Fibroblast of skin of right biceps (primary cell): ENCODE measurements at regions not wholly inside any gene's neighbourhood (a gene's known extent, or its start where the extent isn't known, plus 50 kb on each side); places are given as distances from the start of the nearest gene placed in this dataset.
"Not testable (repeated sequence)": the region's sequence is repeated elsewhere in the genome, so short reads cannot be mapped to it uniquely, and the experiment has no call there.

ENCODE experiments used
- DNase-seq: peaks from one replicate; pipeline ENCODE4 v3.0.0-alpha.2; 2013

DNA sequence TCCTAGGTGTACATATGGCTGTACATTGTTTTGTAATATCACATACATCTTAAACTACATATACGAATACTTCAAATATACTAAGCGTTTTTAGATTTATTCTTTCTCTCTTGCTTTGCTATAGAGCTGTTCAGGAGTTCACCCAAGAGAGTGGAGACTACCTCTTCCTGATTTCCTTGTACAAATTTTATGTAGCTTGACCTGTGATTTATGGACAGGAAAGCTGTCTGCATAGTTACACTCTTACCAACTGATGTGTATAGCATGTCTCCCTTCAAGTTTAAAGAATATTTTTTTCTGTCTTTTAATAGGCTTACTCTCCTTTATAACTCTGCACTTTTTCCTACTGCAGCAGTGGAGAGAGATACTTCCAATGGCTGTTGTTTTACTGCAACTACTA is 428.7 kb downstream of the NDFIP2 start:
- DNase-seq, result no peak

DNA sequence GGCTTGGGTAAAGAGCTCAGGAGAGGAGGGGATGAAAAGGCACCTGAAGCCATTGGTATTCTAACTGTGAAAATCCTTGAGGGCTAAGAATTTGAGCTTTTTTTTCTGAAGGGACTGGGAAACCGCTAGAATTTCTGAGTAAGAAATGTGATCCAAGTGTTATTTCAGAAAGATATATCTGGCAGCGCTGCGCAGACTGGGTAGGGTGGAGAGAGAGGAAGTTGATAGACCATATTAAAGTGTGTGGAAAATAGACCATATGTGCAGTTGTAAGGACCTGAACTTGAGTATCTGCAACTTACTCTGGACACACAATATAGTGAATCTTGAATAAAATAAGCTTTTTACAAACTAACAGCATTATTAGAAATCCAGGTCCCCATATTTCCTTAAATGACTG is 427.4 kb downstream of the NDFIP2 start:
- DNase-seq, result no peak

DNA sequence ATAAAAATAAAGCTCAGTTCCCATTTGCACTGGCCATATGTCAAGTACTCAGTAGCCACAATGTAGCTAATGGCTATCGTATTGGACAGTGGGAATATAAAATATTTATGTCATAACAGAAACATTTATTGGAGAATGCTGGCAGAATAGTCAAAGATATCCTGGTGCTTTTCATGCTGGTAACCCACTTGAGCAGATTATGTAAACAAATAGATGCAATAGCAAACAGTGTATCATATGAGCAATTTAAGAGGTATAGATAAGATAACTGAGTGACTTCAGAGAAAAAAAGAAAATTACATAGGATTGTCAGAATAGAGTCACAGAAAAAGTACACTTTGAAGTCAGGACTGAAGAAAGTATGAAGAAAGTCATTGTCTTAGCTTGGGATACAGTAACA is 426.6 kb downstream of the NDFIP2 start:
- DNase-seq, result no peak

DNA sequence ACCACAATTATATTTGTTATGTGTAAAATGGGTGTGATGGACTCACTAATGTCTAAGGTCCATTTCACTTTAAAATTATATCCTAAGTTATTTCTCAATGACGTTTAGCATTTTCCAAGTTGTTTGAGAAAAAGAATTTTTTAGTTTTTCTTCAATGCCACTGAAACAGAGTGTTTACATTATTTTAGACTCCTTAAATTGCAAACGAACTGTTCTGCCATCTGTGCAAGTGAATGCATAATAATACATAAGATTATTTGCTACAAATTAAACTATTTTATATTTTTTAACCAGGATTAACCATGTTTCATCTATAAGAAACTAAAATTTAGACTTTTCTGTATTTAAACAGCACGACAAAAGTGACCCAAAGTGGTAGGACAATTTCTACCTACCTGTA is 425.4 kb downstream of the NDFIP2 start:
- no peak for DNase-seq

DNA sequence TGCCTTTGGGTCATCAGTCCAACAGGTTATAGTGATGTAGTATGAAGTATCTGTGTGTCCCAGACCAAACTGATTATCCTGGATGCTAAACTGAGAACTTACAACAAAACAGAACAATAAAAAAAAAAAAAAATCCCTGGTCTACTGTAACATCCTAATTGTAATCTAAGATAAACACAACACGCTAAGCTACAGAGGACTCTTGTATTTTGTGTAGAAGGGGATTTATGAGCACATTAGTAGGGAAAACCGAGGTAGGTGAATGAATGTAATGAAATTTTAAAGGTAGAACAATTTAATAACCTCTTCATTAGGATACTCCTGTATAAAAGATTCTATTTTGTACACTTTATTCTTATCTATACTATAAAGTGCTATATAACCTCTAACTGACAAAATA is 424.1 kb downstream of the NDFIP2 start:
- no peak for DNase-seq

DNA sequence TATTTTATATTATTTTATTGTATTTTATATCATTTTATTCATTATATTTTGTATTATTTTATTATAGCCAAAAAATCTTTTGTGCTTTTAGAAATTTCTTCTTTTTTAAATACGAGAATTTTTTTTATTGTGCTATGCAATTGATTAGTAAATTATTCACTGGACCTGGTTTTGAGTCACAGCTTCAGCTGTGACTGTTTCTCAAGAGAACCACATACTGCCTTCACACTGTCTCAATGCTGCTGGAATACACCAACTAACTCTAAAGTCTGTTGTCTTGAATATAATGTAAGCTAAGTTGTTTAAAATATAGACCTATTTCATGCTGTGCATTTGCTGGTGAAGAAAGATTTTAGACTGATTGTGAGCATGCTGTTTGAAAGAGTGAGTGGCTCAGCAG is 423.6 kb downstream of the NDFIP2 start:
- DNase-seq, result no peak

DNA sequence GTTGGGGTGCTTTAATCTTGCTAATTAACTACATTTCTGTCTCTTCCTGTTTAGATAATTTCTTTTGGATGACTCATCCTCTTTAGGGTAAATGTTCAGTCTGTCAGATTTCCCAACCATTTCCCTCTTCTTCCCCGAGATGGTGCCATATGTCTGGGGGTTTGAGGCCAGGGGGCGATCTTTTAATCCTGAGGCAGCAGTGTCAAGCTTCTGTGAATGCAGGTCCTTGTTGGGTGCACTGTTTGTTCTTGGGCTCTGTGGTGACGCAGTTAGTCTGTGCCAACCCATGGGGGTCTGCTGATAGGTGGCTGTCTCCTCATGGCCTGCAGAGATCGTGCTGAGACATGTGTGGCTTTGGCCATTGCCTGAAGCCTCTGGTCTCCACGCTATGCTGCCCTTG is 420.4 kb downstream of the NDFIP2 start:
- peak; percentile 59 for DNase-seq

DNA sequence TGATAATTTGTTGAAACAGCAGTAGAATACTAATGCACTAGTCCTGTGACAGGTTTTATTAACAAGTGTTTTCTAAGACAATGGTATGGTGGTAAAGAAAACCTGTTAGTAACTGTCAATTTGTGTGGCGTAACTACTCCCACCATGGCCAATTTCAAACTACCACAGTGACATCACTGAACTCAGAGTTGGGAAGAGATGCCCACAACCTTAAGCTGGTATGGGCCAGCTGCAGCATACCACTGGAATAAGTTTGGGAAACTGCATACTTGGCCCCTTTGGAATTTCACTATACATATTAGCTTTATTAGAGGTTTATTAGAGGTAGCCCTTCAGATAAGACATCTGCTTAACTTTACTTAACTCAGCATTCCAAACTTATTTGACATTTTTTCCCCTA is 419.4 kb downstream of the NDFIP2 start:
- no peak for DNase-seq

DNA sequence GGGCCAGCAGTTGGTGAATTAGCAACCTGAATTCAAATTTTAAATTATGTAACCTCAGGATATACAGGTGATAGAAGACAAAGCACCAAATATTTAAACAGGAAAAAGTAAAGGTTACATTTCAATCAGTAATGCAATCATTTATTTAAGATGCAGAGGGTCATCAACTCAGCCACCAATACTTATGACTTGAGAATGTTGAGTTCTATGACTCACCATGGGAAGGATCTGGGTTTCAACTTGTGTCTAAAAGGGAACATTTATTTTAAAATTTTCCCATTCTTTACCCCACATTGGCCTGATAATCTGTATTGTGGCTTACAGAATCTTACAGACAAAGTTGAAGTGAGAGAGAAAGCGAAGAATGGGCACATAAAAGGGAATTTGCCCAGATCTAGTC is 418.0 kb downstream of the NDFIP2 start:
- peak; percentile 22 for DNase-seq

DNA sequence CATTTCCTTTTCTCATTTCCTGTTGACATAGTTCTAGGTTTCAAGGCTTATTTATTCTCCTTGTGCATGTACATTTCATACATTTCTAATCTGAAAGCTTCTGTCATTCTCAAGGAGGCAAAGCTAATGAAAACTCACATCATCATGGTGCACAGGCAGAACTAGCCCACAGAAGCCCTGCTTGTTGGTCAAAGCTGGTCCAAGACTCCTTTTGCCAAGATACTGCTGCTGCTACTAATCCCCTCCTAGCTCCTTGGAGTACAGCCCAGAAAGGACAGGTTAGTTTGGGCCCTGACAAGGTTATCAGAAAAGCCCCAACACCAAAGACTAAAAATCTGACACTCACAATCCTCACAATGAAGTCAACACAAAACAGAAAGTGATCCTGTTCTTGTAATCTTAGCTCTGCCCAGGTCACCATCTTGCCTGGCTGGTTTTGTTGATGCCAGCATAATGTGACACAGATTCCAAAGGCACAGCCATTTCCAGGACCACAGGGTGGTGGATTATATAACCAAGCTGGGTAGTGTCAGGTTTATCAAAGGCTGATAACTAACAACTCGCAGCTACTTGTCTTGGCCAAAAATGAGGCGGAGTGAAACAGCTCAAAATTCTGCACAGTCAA is 417.4 kb downstream of the NDFIP2 start:
- DNase-seq, result no peak

DNA sequence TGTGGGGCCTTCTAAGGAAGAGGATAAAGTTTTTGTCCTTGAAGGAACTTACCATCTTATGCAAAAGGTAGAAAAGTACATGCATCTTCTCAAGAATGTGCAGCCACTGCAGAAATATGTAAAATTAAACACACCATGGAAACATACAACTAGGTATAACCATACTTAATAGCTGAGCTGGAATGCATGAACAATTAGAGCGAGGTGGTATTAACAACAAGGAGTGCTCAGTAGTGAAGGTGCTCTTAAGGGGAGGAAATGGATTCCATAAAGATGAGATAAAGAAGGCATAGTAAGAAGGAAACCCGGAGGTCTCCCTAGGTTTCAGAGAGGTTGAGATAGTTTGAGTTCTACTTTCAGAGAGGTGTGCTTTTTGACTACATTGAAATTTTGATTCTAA is 415.9 kb downstream of the NDFIP2 start:
- DNase-seq, result no peak

DNA sequence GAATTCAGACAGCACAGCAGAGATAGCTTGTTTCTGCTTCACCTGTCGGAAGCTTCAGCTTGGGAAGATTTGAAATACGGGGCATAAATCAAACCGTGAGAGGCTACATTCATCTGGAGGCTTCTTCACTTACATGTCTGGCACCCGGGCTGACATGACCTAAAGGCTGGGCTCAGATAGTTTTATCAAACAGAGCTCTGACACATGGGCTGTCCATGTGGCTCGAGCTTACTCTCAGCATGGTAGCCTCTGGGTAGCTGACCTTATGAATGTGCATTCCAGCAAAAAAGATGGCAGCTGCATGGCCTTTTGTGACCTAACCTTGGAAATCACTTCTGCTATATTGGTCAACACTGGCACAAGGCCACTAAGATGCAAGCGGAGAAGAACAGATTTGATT is 414.5 kb downstream of the NDFIP2 start:
- no peak for DNase-seq

DNA sequence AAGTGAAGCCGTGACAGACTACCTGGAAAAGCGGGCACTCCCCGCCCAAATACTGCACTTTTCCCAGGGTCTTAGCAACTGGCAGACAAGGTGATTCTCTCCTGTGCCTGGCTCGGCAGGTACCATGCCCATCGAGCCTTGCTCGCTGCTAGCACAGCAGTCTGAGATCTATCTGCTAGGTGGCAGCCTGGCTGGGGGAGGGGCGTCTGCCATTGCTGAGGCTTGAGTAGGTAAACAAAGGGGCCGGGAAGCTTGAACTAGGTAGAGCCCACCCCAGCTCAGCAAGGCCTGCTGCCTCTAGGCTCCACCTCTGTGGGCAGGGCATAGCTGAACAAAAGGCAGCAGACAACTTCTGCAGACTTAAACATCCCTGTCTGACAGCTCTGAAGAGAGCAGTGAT is 406.3 kb downstream of the NDFIP2 start:
- DNase-seq, result not testable (repeated sequence)

DNA sequence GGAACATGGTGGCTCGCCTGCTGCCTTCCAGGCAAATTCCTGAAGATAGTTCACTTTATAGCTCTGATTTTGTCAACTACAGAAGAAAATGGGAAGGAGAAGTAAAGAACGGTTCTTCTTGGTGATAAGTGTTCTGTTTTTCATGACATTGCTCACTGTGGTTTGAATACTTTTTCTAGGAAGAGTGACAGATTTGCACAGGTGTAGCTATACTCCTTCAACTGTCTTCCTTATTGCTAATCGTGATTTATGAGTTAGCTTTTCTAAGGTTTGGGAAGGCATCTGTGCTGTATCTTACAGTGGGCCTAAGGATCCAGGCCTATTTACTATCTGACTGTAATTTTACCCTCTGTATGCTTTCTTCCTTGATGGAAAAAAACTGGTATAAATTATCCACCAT is 405.6 kb downstream of the NDFIP2 start:
- no peak for DNase-seq

DNA sequence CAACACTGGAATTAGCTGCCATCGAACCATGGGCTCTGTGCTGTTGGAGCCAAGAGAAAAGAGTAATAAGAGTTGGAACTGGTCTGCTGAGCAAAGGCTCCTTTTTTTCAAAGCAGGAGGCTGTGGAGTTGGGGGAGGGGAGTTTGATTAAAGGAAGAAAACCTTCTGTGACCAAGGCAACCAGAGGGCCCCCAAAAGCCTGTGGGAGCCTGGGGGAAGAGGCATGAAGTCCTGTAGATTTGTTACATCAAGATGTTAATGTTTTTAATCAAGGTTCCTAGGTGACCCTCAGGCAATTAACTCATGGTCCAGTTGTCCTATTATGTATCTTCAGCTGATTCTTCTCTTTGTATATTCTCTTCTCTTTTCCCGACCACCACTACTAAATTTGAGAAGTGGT is 403.9 kb downstream of the NDFIP2 start:
- no peak for DNase-seq

DNA sequence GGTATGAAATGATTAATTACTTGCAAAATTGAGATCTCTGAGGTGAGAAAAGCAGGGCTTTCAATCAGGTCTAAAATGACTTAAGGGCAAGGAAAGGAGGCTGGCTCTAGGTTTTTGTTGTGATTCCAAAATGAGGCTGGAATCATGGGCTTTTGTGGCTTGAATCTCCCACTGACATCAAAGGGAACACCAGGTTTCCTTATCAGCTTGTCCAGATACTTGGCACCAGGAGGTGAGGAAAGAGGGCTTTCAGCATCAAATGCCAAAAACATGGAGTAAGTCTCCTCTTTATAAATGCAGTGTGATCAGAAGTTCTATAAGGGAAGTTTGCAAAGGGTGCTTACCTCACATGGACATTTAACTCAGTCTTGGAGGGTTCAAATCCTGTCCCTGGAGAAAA is 402.3 kb downstream of the NDFIP2 start:
- no peak for DNase-seq

DNA sequence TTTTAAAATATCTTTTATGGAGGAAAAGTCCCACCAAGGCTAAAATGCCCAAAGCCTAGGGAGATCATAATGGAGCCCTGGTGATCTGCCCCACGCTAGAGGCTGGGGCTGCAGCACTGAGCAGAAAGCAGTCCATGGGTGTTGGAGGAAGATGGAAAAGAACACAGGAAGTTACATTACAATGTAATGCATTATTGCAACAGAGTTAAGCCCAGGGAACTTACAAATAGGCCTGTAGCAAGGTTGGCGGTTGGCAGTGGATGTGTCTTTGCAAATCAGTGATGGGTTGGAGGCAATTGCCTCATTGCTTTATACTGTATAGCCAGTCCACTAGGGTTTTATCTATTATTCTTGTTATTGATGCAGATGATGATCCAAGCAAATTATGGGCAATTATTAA is 399.9 kb downstream of the NDFIP2 start:
- DNase-seq, result no peak

DNA sequence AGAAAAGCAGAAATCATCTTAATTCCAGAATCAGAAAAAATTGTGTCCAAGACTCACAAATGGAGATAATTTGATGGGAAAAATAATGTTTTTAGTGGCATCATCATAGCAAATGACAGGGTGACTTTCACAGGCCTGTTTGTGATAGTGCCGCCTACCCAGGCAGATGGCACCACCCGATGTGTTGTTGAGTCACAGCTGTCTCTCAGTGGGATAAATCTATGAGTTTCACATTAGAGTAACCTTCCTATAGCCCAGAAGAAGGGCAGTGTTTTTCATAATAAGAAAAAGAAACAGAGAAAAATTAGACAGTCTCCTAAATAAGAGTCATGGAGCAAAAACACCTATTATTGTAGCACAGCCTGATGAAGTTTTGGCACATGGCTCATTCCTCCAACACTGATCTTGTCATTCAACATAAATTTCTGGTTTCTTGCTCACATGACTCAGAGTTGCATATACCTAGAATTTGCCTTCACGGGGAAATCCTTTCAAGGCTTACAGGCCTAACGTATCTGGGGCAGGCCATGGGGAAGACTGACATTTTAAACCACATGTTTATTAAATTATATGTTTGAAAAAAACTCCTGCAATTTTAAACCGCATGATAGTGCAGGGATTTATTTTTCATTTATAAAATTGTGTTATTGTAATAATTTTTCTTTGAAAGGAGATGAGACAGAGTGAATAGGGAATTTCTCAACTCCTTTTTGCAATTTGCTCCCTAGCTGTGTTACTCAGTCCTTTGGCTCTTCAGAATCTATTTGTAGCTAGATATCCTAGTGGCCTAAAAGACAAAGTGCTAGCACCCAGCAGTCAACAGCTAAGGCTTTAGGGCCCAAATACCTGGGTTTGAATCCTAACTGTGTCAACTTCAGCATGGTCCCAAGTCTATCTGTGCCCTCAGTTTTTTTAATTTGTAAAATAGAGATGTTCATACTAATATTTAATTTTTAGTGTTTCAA is 393.7 kb downstream of the NDFIP2 start:
- DNase-seq, result peak; percentile 64

DNA sequence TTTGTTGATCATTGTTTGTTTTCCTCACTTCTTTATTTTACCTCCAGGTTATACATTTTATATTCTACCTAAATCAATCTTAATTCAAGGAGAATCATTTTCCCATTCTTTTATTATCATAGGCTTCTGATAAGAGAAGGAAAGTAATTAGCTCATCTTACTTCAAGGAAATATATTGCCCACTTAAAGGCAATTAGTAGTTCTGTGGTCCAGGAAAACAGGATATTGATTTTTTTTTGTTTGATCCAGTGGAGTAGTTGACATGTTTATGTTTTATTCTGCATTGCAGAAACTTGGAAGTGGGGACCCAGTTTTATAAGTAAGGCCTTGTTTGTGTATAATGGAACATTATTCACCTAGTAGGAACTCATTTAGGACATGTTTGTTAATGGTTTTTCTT is 390.6 kb downstream of the NDFIP2 start:
- DNase-seq, result no peak

DNA sequence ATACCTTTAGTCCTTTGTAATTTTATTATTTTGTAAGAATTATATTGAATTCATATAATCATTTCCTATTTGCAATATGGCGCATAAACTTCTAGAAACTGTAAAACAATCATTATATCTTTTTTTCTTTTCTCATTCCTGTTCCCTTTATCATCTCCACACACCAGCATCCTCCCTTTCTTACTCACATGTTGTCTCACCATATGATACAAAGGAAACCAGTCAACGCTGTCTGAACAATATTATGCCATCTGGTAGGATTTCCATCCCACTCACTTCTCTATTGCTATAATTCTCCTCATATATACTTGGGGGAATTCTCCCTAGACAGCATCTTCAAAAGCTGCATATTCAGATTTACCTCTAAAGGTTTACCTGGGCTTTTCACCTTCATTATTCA is 389.8 kb downstream of the NDFIP2 start:
- peak; percentile 34 for DNase-seq

DNA sequence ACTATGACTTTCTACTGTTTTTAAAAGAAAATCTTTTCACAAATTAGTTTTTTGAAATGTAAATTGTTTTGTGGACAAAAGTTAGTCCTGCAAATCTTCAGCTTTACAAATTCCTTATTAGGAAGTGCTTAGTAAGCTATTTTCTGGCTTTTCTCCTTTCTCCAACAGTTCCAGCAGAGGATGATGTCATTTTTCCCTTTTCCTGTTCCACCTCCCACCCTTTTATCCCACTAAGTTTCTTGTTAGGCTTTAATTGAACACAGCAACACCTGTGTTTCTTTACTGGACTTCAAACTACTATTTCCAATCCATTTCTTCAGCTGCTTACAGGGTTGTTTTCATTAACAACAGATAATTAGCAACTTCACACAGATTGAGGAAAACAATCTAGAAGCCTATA is 389.2 kb downstream of the NDFIP2 start:
- peak; percentile 31 for DNase-seq

DNA sequence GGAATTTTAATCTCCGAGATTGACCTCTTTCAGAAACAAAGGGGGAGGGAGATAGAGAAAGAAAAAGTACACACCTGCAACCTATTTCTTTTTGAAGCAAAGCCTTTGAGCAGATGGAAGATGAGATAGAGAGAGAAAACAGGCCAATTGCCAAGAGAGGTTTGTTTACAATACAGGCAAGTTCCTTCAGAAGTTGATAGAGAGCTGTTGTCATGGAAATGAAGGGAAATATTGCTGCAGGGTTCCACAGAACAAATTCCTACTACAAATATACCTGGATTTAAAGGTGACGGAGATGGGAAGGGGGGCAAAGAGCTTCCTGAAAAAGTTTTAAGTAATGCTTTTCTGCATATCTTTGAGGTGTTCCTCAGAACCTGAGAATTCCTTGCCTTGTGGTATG is 388.4 kb downstream of the NDFIP2 start:
- no peak for DNase-seq

DNA sequence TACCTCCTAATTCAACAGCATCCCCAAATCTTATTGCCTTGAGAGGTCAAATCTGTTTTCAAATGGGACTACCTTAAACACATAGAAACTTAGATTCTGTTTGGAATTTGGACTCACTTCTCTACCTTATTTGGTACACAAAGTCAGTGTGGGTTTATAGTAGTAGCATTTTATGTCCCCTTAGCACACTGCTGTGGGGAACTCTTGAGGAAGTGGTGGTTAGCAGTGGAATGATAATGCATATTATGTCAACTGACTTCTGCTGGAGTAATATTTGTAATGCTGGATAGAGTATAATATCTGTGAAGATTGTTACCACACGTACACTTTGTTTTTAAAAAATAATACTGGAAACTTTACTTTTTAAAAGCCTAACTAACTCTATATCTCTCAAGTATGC is 386.3 kb downstream of the NDFIP2 start:
- peak; percentile 53 for DNase-seq

DNA sequence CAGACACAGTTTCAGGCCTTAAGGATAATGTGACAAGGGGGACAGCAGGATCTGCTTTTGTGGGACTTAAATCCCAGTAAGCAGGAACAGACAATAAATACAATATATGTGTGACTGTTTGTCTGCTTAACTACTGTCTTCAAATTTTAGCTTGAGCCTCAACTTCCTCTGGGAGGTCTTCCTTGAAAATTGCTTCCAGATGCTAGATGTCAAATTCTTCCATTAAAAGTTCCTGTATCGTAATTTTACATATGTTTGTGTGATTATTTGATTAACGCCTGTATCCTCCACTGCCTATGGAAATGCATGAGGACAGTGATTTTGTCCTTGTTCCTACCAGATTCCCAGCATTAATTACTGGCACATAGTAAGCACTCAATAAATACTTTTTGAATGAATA is 385.5 kb downstream of the NDFIP2 start:
- no peak for DNase-seq

DNA sequence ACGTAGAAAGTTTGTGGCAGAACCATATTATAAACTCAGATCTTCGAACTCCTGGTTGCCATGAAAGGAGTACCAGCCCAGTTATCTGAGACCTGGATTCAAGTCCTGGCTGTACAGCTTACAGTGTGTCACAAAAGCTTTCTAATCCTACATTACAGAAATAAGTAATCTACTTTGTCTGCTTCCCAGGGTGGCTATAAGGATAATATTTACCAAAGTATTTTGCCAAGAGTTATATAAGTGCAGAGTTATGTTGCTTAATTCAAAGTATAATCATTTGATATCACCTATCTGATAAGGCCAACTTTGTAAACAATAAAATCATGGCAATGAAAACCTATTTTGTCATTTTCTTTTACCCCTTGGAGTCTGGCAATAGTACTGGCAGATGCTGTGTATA is 381.6 kb downstream of the NDFIP2 start:
- DNase-seq, result no peak
